Gastroesophageal sphincter (tissue), 4 donors: ENCODE measurements at regions not wholly inside any gene's neighbourhood (a gene's known extent, or its start where the extent isn't known, plus 50 kb on each side); places are given as distances from the start of the nearest gene placed in this dataset.

Experiments used
- ATAC-seq: fragments of 150-250 bp; one replicate; pipeline ENCODE4 v1.9.1; 2016; ENCODE audit warnings: mild to moderate bottlenecking, moderate library complexity
- H3K27ac ChIP-seq, 4 donors: fragments of 200-600 bp; sonication (generic) in 3 of 4; 1 replicate in 3 of 4; 2 replicates in 1 of 4; pipeline ENCODE4 v1.5.1; 2016 to 2019
- H3K27me3 ChIP-seq: fragments of 200-600 bp; sonication (generic); one replicate; pipeline ENCODE4 v1.5.1; 2019
- H3K36me3 ChIP-seq, 2 donors: fragments of 200-600 bp; sonication (generic); one replicate each; pipeline ENCODE4 v1.5.1; 2019; ENCODE audit warnings: control low read depth in 1 of 2
- H3K4me1 ChIP-seq, 3 donors: fragments of 200-600 bp; sonication (generic); 1 replicate in 2 of 3; 2 replicates in 1 of 3; pipeline ENCODE4 v1.5.1; 2016 to 2019; ENCODE audit warnings: control low read depth in 2 of 3
- H3K4me3 ChIP-seq, 2 donors: fragments of 200-600 bp; sonication (generic); one replicate each; pipeline ENCODE4 v1.5.1; 2019; ENCODE audit warnings: mild to moderate bottlenecking in 1 of 2, moderate library complexity in 1 of 2
- H3K9me3 ChIP-seq, 3 donors: fragments of 200-600 bp; sonication (generic); one replicate each; pipeline ENCODE4 v1.5.1; 2017 to 2019; ENCODE audit warnings: control low read depth in 2 of 3
- CTCF ChIP-seq, 4 experiments: fragments of 200-600 bp in 2 of 4; fragments of 450-650 bp in 2 of 4; sonication (generic) in 1 of 4; IDR thresholded peaks; one replicate each; pipeline ENCODE4 v1.5.1; 2017 to 2019; ENCODE audit warnings: antibody characterized with exemption in 4 of 4, mild to moderate bottlenecking in 2 of 4, moderate library complexity in 2 of 4
- EP300 ChIP-seq: sonication (generic); formaldehyde crosslinking; IDR thresholded peaks from one replicate; pipeline ENCODE4 v1.6.1; 2017; ENCODE audit warnings: antibody characterized with exemption, mild to moderate bottlenecking
- POLR2A ChIP-seq, 2 donors: fragments of 450-650 bp; IDR thresholded peaks; one replicate each; pipeline ENCODE4 v1.6.1; 2017; ENCODE audit warnings: antibody characterized with exemption in 2 of 2, mild to moderate bottlenecking in 2 of 2, moderate library complexity in 1 of 2
- POLR2AphosphoS5 ChIP-seq: sonication (generic); formaldehyde crosslinking; IDR thresholded peaks from one replicate; pipeline ENCODE4 v1.6.1; 2017; ENCODE audit warnings: antibody characterized with exemption
- WGBS, 2 donors: methylation state at CpG; one replicate each; pipeline ENCODE4 v1.1.5; 2018; ENCODE audit warnings: low coverage in 1 of 2; 5-methylcytosine and 5-hydroxymethylcytosine counted together

GRCh38 chr11:13160806-13161205 is 116.8 kb upstream of the BMAL1 start:
- H3K36me3 ChIP-seq = no peaks in the 10 kb centered on the region
- no peak overlapping the region for H3K27ac ChIP-seq
- WGBS, 2 donors = 42 to 43% methylated on average over 4 of the region's 4 CpGs
- TF ChIP-seq POLR2AphosphoS5 (no peak), CTCF (IDR thresholded peaks at IDR 0.05) (no peak), POLR2A (IDR thresholded peaks at IDR 0.05) (no peak), EP300 (no peak)
- no peaks in the 10 kb centered on the region for H3K4me1 ChIP-seq
- H3K4me3 ChIP-seq = no peak overlapping the region
- H3K9me3 ChIP-seq = peaks cover 0 to 9% (median 0%) of the 10 kb centered on the region in 3 donors
- no peak for ATAC-seq
- H3K27me3 ChIP-seq = peaks cover 3% of the 10 kb centered on the region

DNA sequence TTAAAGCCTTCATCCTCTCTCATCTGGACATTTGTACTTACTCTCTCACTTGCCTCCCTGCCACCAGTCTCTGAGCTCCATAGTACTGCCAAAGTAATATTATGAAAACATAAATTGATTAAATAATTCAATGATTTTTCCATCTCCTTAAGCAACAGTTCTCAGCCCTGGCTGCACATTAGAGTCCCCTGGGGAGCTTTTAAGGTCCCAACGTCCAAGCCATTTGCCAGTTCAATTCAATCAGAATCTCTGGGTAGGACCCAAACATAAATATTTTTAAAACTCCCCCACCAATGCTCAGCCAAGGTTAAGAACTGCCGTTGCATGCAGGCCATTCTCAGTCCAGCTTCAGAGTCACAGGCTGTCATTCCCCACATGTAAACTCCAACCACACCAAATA is 114.4 kb upstream of the BMAL1 start:
- no peaks in the 10 kb centered on the region for H3K4me1 ChIP-seq
- H3K36me3 ChIP-seq = no peaks in the 10 kb centered on the region
- H3K4me3 ChIP-seq = no peak overlapping the region
- H3K27ac ChIP-seq = no peak overlapping the region
- TF ChIP-seq POLR2AphosphoS5 = no peak
- no peak for TF ChIP-seq EP300
- TF ChIP-seq POLR2A (IDR thresholded peaks at IDR 0.05) = no peak
- TF ChIP-seq CTCF (IDR thresholded peaks at IDR 0.05) = no peak
- H3K27me3 ChIP-seq = peaks cover 6% of the 10 kb centered on the region
- WGBS, 2 donors = 28 to 51% methylated on average over 2 of the region's 2 CpGs
- H3K9me3 ChIP-seq = no peaks in the 10 kb centered on the region
- no peak for ATAC-seq

DNA sequence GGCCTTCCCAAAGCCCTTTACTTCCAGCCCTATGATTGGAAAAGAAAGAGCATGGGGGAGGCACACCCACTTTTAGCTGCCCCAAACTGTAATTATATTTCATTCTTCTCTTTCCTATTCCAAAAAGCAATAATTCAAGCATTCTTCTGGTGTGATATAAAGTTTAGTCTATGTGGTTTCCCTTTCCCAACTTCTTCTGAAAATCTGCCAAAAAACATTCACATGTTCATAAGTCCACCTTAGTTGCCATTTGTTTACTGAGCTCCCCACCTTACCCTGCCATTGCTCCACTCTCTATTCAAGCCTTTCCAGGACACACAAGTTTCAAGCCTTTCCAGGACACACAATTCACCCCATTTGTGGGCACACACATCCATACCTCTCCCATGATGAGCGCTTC is 111.6 kb upstream of the BMAL1 start:
- H3K4me3 ChIP-seq = no peak overlapping the region
- TF ChIP-seq CTCF (IDR thresholded peaks at IDR 0.05) (no peak), EP300 (no peak), POLR2A (IDR thresholded peaks at IDR 0.05) (no peak), POLR2AphosphoS5 (no peak)
- peaks cover 10% of the 10 kb centered on the region for H3K27me3 ChIP-seq
- no peaks in the 10 kb centered on the region for H3K9me3 ChIP-seq
- H3K36me3 ChIP-seq = no peaks in the 10 kb centered on the region
- ATAC-seq = no peak
- H3K27ac ChIP-seq = no peak overlapping the region
- WGBS, 2 donors = 100% methylated on average over 1 of the region's 1 CpG; no CpG with 5 or more reads in 1 of the 2 donors
- no peaks in the 10 kb centered on the region for H3K4me1 ChIP-seq

GRCh38 chr11:13168271-13168670 is 109.3 kb upstream of the BMAL1 start:
- Histone ChIP-seq H3K27me3 (peaks cover 12% of the 10 kb centered on the region), H3K27ac (no peak overlapping the region), H3K4me3 (no peak overlapping the region), H3K4me1 (no peaks in the 10 kb centered on the region), H3K36me3 (no peaks in the 10 kb centered on the region), H3K9me3 (no peaks in the 10 kb centered on the region)
- WGBS, 2 donors = 74 to 100% methylated on average over 1 to 3 of the region's 4 CpGs
- no peak for ATAC-seq
- no peak for TF ChIP-seq EP300
- TF ChIP-seq POLR2A (IDR thresholded peaks at IDR 0.05) = no peak
- no peak for TF ChIP-seq POLR2AphosphoS5
- no peak for TF ChIP-seq CTCF (IDR thresholded peaks at IDR 0.05)

DNA sequence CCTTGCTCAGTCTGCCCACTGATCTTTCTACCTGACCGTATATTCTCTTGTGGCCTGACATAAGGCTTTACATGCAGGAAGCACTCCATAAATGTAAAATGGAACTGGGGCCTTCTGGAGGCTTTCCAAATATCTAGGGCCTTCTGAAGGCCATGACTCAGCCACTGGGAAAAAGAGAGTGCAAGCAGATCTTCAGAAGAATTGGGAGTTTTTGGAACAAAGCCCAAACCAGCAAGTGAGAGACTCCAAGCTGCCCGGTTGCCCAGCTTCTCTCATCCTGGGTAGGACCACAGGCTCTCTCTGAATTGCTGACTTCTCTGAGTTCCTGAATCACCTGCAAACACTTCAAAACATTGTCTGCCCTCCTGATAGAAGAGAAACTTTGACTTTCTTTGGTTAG is 107.9 kb upstream of the BMAL1 start:
- no peak overlapping the region for H3K27ac ChIP-seq
- no peaks in the 10 kb centered on the region for H3K9me3 ChIP-seq
- ATAC-seq = no peak
- peaks cover 12% of the 10 kb centered on the region for H3K27me3 ChIP-seq
- WGBS, 2 donors = 17 to 70% methylated on average over 2 of the region's 2 CpGs
- TF ChIP-seq POLR2A (IDR thresholded peaks at IDR 0.05) (no peak), CTCF (IDR thresholded peaks at IDR 0.05) (no peak), POLR2AphosphoS5 (no peak), EP300 (no peak)
- H3K4me3 ChIP-seq = no peak overlapping the region
- H3K36me3 ChIP-seq = no peaks in the 10 kb centered on the region
- no peaks in the 10 kb centered on the region for H3K4me1 ChIP-seq
